PC-9 (cell line): ENCODE measurements at regions not wholly inside any gene's neighbourhood (a gene's known extent, or its start where the extent isn't known, plus 50 kb on each side); places are given as distances from the start of the nearest gene placed in this dataset.

Experiments
- BruUV-seq: library from RNA; stranded (reverse); fragments of 400-500 nt; replicated peaks from 2 replicates; lab custom pipeline; 2021; lab: Mats Ljungman, UMichigan
- CTCF ChIA-PET: fragments of 300-600 bp; sonication (Branson Sonifier 250); formaldehyde crosslinking; loops from one replicate; lab custom pipeline; 2022; ENCODE audit warnings: antibody characterized with exemption; lab: Charles Lee
- POLR2A ChIA-PET: fragments of 300-600 bp; sonication (Branson Sonifier 250); formaldehyde crosslinking; loops from one replicate; lab custom pipeline; 2022; ENCODE audit warnings: antibody characterized with exemption; ENCODE audit not compliant: unreplicated experiment; lab: Charles Lee
- DNase-seq, 2 experiments: peaks; one replicate each; pipeline versions ENCODE4 v3.0.0 to v3.0.0-alpha.2; 2015 to 2022; ENCODE audit warnings: mixed read lengths in 1 of 2
- H2AFZ ChIP-seq: fragments of 200-600 bp; sonication (generic); 2 replicates; pipeline ENCODE4 v1.8.1; 2017; ENCODE audit warnings: antibody characterized with exemption
- H3F3A ChIP-seq: fragments of 200-600 bp; sonication (generic); 2 replicates; pipeline ENCODE4 v1.8.1; 2017; ENCODE audit warnings: antibody characterized with exemption, mild to moderate bottlenecking, low read depth; ENCODE audit not compliant: insufficient read depth
- H3K27ac ChIP-seq: fragments of 200-600 bp; sonication (generic); 2 replicates; pipeline ENCODE4 v1.6.1; 2016; ENCODE audit warnings: mixed run types
- H3K27me3 ChIP-seq: fragments of 200-600 bp; sonication (generic); 2 replicates; pipeline ENCODE4 v1.6.1; 2016; ENCODE audit warnings: low read depth, mixed run types; ENCODE audit not compliant: insufficient read depth
- H3K36me3 ChIP-seq: fragments of 200-600 bp; sonication (generic); 2 replicates; pipeline ENCODE4 v1.6.1; 2016; ENCODE audit warnings: low read depth, mixed run types
- H3K4me1 ChIP-seq: fragments of 200-600 bp; sonication (generic); replicated peaks from 2 replicates; pipeline ENCODE4 v1.6.1; 2016; ENCODE audit warnings: mixed run types; ENCODE audit not compliant: insufficient read depth
- H3K4me2 ChIP-seq: fragments of 200-600 bp; sonication (generic); 2 replicates; pipeline ENCODE4 v1.6.1; 2017; ENCODE audit warnings: mixed run types
- H3K4me3 ChIP-seq: fragments of 200-600 bp; sonication (generic); 2 replicates; pipeline ENCODE4 v1.6.1; 2016; ENCODE audit warnings: mixed run types
- H3K79me2 ChIP-seq: fragments of 200-600 bp; sonication (generic); 2 replicates; pipeline ENCODE4 v1.6.1; 2017; ENCODE audit warnings: low read depth, mixed run types
- H3K9me2 ChIP-seq: fragments of 200-600 bp; sonication (generic); 2 replicates; pipeline ENCODE4 v1.8.1; 2017; ENCODE audit warnings: mild to moderate bottlenecking; ENCODE audit not compliant: insufficient read depth
- H3K9me3 ChIP-seq: fragments of 200-600 bp; sonication (generic); 2 replicates; pipeline ENCODE4 v1.8.1; 2016; ENCODE audit warnings: low read depth; ENCODE audit not compliant: insufficient read depth
- H4K20me1 ChIP-seq: fragments of 200-600 bp; sonication (generic); 2 replicates; pipeline ENCODE4 v1.8.1; 2017; ENCODE audit not compliant: insufficient read depth
- CTCF ChIP-seq: fragments of 200-600 bp; sonication (generic); conservative IDR thresholded peaks from 2 replicates; pipeline ENCODE4 v1.6.1; 2017; ENCODE audit warnings: mixed run types, antibody characterized with exemption, mild to moderate bottlenecking, moderate library complexity
- EZH2 ChIP-seq: fragments of 200-600 bp; sonication (generic); IDR thresholded peaks from 2 replicates; pipeline ENCODE4 v1.8.0; 2017; ENCODE audit warnings: antibody characterized with exemption, low read depth
- intact Hi-C: fragments of 100-400 bp; cut with micrococcal nuclease; formaldehyde crosslinking; loops from one replicate; pipeline ENCODE4 v1.10.0; 2022; ENCODE audit not compliant: unreplicated experiment

- H3K36me3 ChIP-seq: no peaks in the 10 kb centered on the region
- TF ChIP-seq EZH2 (no peak), CTCF (no peak)
- no peak overlapping the region for H3K27ac ChIP-seq
- H3K79me2 ChIP-seq: no peaks in the 10 kb centered on the region
- H3K9me3 ChIP-seq: 0 out of 2 replicates have a peak, but pooled peaks cover 5% of the 10 kb centered on the region
- no peaks in the 10 kb centered on the region for H4K20me1 ChIP-seq
- intact Hi-C loops: no loop called here
- no peaks in the 10 kb centered on the region for H3K4me1 ChIP-seq
- H3K9me2 ChIP-seq: no peaks in the 10 kb centered on the region
- BruUV-seq: no TSS peak
- H3K4me2 ChIP-seq: no peak overlapping the region
- H3K27me3 ChIP-seq: no peaks in the 10 kb centered on the region
- no peak overlapping the region for H2AFZ ChIP-seq
- DNase-seq: no peak
- ChIA-PET CTCF (no interaction called here), POLR2A (no interaction called here)
- H3F3A ChIP-seq: no peaks in the 10 kb centered on the region
- no peak overlapping the region for H3K4me3 ChIP-seq
Observed at GRCh38 chr5:74281166-74281565, 359.4 kb downstream of the ENC1 start.

DNA sequence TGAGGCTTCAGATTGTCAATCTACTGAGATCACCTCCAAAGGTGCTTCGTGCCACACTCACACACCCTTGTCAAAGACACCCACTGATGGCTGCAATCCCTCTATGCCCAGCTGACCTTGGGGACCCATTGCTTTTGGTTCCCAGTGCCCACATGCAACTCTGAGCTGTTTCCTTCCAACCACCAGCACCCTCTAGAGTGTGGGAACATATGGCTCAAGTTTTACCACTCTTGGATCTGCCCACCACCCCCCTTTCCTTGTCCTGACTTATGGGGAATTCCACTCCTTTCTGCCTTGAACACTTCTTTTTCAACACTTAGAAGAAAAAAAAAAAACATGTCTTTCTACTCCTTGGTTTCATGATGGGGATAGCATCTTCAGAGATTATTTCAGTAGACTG is 360.2 kb downstream of the ENC1 start:
- H3K4me3 ChIP-seq: no peak overlapping the region
- no peak overlapping the region for H2AFZ ChIP-seq
- CTCF ChIA-PET: no interaction called here
- POLR2A ChIA-PET: no interaction called here
- no peaks in the 10 kb centered on the region for H3F3A ChIP-seq
- no peak for DNase-seq
- BruUV-seq: no TSS peak
- no peaks in the 10 kb centered on the region for H4K20me1 ChIP-seq
- no peak for TF ChIP-seq EZH2
- no peak for TF ChIP-seq CTCF
- no peaks in the 10 kb centered on the region for H3K27me3 ChIP-seq
- 0 out of 2 replicates have a peak, but pooled peaks cover 5% of the 10 kb centered on the region for H3K9me3 ChIP-seq
- intact Hi-C loops: no loop called here
- no peak overlapping the region for H3K27ac ChIP-seq
- H3K9me2 ChIP-seq: no peaks in the 10 kb centered on the region
- no peaks in the 10 kb centered on the region for H3K79me2 ChIP-seq
- H3K4me2 ChIP-seq: no peak overlapping the region
- no peaks in the 10 kb centered on the region for H3K4me1 ChIP-seq
- H3K36me3 ChIP-seq: no peaks in the 10 kb centered on the region

DNA sequence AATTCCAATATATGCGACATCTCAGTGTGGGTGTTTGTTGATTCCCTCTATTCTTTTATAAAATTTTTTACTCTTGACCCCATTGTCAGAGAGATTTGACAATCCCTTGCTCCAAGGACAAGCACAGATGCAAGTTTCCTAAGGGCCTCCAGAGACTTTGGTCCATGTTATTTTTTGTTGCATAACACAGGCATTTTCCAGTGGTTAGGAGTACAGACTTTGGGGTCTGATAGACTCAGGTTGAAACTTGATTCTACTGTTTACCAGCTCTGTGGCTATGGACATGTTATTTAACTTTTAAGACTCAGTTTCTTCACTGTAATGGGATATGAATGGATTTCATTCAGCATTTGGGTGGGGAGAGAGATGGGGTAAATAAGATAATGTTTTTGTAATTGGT is 361.3 kb downstream of the ENC1 start:
- H2AFZ ChIP-seq: no peak overlapping the region
- H3K4me1 ChIP-seq: no peaks in the 10 kb centered on the region
- H3K79me2 ChIP-seq: no peaks in the 10 kb centered on the region
- H3K9me3 ChIP-seq: 0 out of 2 replicates have a peak, but pooled peaks cover 5% of the 10 kb centered on the region
- no peak for TF ChIP-seq CTCF
- TF ChIP-seq EZH2: no peak
- H3K27me3 ChIP-seq: no peaks in the 10 kb centered on the region
- ChIA-PET CTCF (no interaction called here), POLR2A (no interaction called here)
- H3F3A ChIP-seq: no peaks in the 10 kb centered on the region
- no TSS peak for BruUV-seq
- H3K9me2 ChIP-seq: no peaks in the 10 kb centered on the region
- H3K4me2 ChIP-seq: no peak overlapping the region
- H4K20me1 ChIP-seq: no peaks in the 10 kb centered on the region
- no peak overlapping the region for H3K27ac ChIP-seq
- H3K36me3 ChIP-seq: no peaks in the 10 kb centered on the region
- no peak for DNase-seq
- H3K4me3 ChIP-seq: no peak overlapping the region
- intact Hi-C loops: no loop called here
